SK-N-SH treated with all-trans-retinoic acid at 6 μM for 48 hours (cell line): ENCODE measurements at regions not wholly inside any gene's neighbourhood (a gene's known extent, or its start where the extent isn't known, plus 50 kb on each side); places are given as distances from the start of the nearest gene placed in this dataset.
A peak's percentile ranks its signal among the peaks of the same experiment; 100 is the strongest.

Experiments
- ATAC-seq: fragments of 200-7000 bp; cut with Tn5 transposase; 3 replicates; pipeline ENCODE4 v1.9.1; 2020; ENCODE audit warnings: mild to moderate bottlenecking, moderate library complexity
- ARNTL ChIP-seq: fragments of 450-650 bp; formaldehyde crosslinking; IDR thresholded peaks from 2 replicates; pipeline ENCODE4 v1.5.0; 2020; ENCODE audit warnings: low read depth, mild to moderate bottlenecking, moderate library complexity, borderline replicate concordance
- BACH2 ChIP-seq: fragments of 250-450 bp; sonication (Bioruptor Pico); IDR thresholded peaks from 2 replicates; pipeline ENCODE4 v1.9.0; 2021; ENCODE audit warnings: mild to moderate bottlenecking, borderline replicate concordance
- CREB5 ChIP-seq: fragments of 250-450 bp; sonication (Bioruptor Pico); IDR thresholded peaks from 2 replicates; pipeline ENCODE4 v1.5.1; 2020; ENCODE audit warnings: low read depth, mild to moderate bottlenecking, moderate library complexity
- CSRNP3 ChIP-seq: fragments of 250-450 bp; sonication (Bioruptor Pico); IDR thresholded peaks from 2 replicates; pipeline ENCODE4 v1.5.1; 2021; ENCODE audit warnings: mild to moderate bottlenecking, moderate library complexity
- ESRRG ChIP-seq: fragments of 250-450 bp; sonication (Bioruptor Pico); IDR thresholded peaks from 2 replicates; pipeline ENCODE4 v1.6.1; 2021; ENCODE audit warnings: mild to moderate bottlenecking
- GLIS3 ChIP-seq: fragments of 250-450 bp; sonication (Bioruptor Pico); IDR thresholded peaks from 2 replicates; pipeline ENCODE4 v1.5.0; 2020; ENCODE audit warnings: mild to moderate bottlenecking, moderate library complexity
- OSR1 ChIP-seq: fragments of 250-450 bp; sonication (Bioruptor Pico); IDR thresholded peaks from 2 replicates; pipeline ENCODE4 v1.8.0; 2022; ENCODE audit warnings: moderate library complexity, mild to moderate bottlenecking, inconsistent platforms
- PPARA ChIP-seq: fragments of 250-450 bp; sonication (Bioruptor Pico); IDR thresholded peaks from 2 replicates; pipeline ENCODE4 v1.5.0; 2020; ENCODE audit warnings: mild to moderate bottlenecking, borderline replicate concordance
- RARB ChIP-seq: fragments of 250-450 bp; sonication (Bioruptor Pico); IDR thresholded peaks from 2 replicates; pipeline ENCODE4 v1.8.0; 2021; ENCODE audit warnings: mild to moderate bottlenecking, moderate library complexity
- SNAI2 ChIP-seq: fragments of 250-450 bp; sonication (Bioruptor Pico); IDR thresholded peaks from 2 replicates; pipeline ENCODE4 v1.5.0; 2020; ENCODE audit warnings: mild to moderate bottlenecking, moderate library complexity
- TCF4 ChIP-seq: fragments of 250-450 bp; sonication (Bioruptor Pico); IDR thresholded peaks from 2 replicates; pipeline ENCODE4 v1.8.0; 2021; ENCODE audit warnings: mild to moderate bottlenecking, moderate library complexity, borderline replicate concordance
- TOX ChIP-seq: fragments of 250-450 bp; sonication (Bioruptor Pico); IDR thresholded peaks from 2 replicates; pipeline ENCODE4 v1.8.0; 2021; ENCODE audit warnings: mild to moderate bottlenecking, moderate library complexity, borderline replicate concordance
- ZC3H10 ChIP-seq: fragments of 250-450 bp; sonication (Bioruptor Pico); IDR thresholded peaks from 2 replicates; pipeline ENCODE4 v1.5.1; 2021; ENCODE audit warnings: mild to moderate bottlenecking, moderate library complexity
- ZFP3 ChIP-seq: fragments of 250-450 bp; sonication (Bioruptor Pico); IDR thresholded peaks from 2 replicates; pipeline ENCODE4 v1.5.0; 2020; ENCODE audit warnings: mild to moderate bottlenecking, moderate library complexity
- ZFP30 ChIP-seq: fragments of 450-650 bp; formaldehyde crosslinking; IDR thresholded peaks from 2 replicates; pipeline ENCODE4 v1.5.0; 2022; ENCODE audit warnings: mild to moderate bottlenecking, moderate library complexity
- ZNF565 ChIP-seq: fragments of 450-650 bp; formaldehyde crosslinking; conservative IDR thresholded peaks from 2 replicates; pipeline ENCODE4 v1.5.0; 2020; ENCODE audit warnings: low read depth, mild to moderate bottlenecking, moderate library complexity
- ZNF70 ChIP-seq: fragments of 450-650 bp; formaldehyde crosslinking; IDR thresholded peaks from 2 replicates; pipeline ENCODE4 v1.5.0; 2020; ENCODE audit warnings: mild to moderate bottlenecking, moderate library complexity
- TF ChIP-seq, protein P1 (sequence below): fragments of 250-450 bp; sonication (Bioruptor Pico); IDR thresholded peaks from 2 replicates; pipeline ENCODE4 v1.5.0; 2020; ENCODE audit warnings: mild to moderate bottlenecking, moderate library complexity
- TF ChIP-seq, protein P2 (sequence below): fragments of 250-450 bp; sonication (Bioruptor Pico); IDR thresholded peaks from 2 replicates; pipeline ENCODE4 v1.8.0; 2020; ENCODE audit warnings: mild to moderate bottlenecking, moderate library complexity, borderline replicate concordance
- TF ChIP-seq, protein P3 (sequence below): fragments of 250-450 bp; sonication (Bioruptor Pico); IDR thresholded peaks from 2 replicates; pipeline ENCODE4 v1.8.0; 2021; ENCODE audit warnings: low read depth, mild to moderate bottlenecking, moderate library complexity, borderline replicate concordance

DNA sequence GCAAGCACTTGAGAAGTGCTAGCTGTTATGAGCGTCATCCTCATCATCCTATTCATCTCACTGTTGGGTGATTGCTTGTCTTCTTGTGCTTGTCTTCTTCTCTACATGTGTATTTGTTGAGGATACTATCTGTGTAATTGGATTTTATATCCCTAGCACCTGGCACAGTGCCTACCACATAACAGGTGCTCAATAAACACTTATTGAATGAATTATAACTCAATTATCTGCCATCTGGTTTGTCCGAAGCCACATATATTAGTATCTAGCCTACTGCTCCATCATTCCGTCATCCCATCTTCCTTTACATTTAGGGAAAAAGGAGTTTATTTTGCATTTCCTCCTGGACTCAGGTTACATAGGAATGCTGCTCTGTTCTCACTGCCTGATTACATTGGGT lies 330.4 kb upstream of the ETAA1 start:
- TF ChIP-seq SNAI2 (CRISPR knock-in tag) (peak; percentile 96), ARNTL (CRISPR knock-in tag) (no peak), BACH2 (CRISPR knock-in tag) (no peak), TCF4 (CRISPR knock-in tag) (peak; percentile 76; the same call in 1 of the 2 replicates)
- ATAC-seq: no peak

DNA sequence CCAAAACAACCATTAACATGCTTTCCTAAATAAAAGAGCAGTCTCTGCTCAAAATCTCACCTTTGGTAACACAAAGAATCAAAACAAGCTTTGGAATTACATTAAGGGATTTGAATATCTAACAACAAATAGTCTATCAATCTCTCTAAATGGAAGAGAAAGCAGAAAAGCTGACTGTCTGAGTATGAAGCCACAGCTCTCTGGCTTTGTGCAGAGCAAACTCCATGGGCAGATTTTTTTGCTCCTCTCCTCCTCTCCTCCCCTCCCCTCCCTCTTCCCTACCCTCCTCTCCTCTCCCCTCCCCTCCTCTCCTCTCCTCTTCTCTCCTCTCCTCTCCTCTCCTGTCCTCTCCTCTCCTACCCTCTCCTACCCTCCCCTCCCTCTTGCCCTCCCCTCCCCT lies 329.5 kb upstream of the ETAA1 start:
- TF ChIP-seq BACH2 (CRISPR knock-in tag) (no peak), PPARA (CRISPR knock-in tag) (no peak), TOX (CRISPR knock-in tag) (no peak), RARB (CRISPR knock-in tag) (no peak), ZNF565 (no peak), ZFP3 (no peak), OSR1 (CRISPR knock-in tag) (no peak), ZNF70 (CRISPR knock-in tag) (no peak), SNAI2 (CRISPR knock-in tag) (no peak), ZC3H10 (no peak), GLIS3 (CRISPR knock-in tag) (no peak), CSRNP3 (CRISPR knock-in tag) (no peak), ESRRG (CRISPR knock-in tag) (no peak), ARNTL (CRISPR knock-in tag) (no peak), ZFP30 (CRISPR knock-in tag) (no peak)
- TF ChIP-seq, protein P1, sequence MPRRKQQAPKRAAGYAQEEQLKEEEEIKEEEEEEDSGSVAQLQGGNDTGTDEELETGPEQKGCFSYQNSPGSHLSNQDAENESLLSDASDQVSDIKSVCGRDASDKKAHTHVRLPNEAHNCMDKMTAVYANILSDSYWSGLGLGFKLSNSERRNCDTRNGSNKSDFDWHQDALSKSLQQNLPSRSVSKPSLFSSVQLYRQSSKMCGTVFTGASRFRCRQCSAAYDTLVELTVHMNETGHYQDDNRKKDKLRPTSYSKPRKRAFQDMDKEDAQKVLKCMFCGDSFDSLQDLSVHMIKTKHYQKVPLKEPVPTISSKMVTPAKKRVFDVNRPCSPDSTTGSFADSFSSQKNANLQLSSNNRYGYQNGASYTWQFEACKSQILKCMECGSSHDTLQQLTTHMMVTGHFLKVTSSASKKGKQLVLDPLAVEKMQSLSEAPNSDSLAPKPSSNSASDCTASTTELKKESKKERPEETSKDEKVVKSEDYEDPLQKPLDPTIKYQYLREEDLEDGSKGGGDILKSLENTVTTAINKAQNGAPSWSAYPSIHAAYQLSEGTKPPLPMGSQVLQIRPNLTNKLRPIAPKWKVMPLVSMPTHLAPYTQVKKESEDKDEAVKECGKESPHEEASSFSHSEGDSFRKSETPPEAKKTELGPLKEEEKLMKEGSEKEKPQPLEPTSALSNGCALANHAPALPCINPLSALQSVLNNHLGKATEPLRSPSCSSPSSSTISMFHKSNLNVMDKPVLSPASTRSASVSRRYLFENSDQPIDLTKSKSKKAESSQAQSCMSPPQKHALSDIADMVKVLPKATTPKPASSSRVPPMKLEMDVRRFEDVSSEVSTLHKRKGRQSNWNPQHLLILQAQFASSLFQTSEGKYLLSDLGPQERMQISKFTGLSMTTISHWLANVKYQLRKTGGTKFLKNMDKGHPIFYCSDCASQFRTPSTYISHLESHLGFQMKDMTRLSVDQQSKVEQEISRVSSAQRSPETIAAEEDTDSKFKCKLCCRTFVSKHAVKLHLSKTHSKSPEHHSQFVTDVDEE (CRISPR knock-in tag): no peak

GRCh38 chr2:67070826-67071225 lies 326.3 kb upstream of the ETAA1 start:
- no peak for TF ChIP-seq PPARA (CRISPR knock-in tag)
- no peak for TF ChIP-seq RARB (CRISPR knock-in tag)
- TF ChIP-seq, all 23 proteins: peak for 0
- ATAC-seq: no peak

More for the DNA sequence above, 329.5 kb upstream of the ETAA1 start:
- ATAC-seq: no peak

DNA sequence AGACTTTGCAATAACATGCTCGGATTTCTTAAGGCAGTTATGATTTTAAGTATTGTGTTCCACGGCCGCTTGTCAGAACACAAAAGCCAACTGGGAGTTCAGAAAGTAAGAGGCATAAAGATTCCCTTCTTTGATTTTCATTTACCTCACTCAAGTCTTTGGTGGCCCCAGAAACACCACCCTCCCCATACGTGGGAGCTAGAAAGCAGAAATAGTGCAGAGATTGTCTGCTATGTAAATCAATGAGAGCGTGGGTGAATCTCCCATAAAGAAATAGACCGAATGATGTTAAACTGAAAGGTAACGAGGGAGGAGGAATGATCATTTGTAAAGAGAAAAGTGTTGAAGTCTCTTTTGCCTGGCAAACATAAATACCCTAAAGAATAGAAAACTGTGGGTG lies 322.1 kb upstream of the ETAA1 start:
- ATAC-seq: no peak
- TF ChIP-seq TCF4 (CRISPR knock-in tag): no peak

GRCh38 chr2:67075530-67076238 lies 321.4 kb upstream of the ETAA1 start:
- no peak for ATAC-seq
- TF ChIP-seq ARNTL (CRISPR knock-in tag): no peak
- TF ChIP-seq, protein P2, sequence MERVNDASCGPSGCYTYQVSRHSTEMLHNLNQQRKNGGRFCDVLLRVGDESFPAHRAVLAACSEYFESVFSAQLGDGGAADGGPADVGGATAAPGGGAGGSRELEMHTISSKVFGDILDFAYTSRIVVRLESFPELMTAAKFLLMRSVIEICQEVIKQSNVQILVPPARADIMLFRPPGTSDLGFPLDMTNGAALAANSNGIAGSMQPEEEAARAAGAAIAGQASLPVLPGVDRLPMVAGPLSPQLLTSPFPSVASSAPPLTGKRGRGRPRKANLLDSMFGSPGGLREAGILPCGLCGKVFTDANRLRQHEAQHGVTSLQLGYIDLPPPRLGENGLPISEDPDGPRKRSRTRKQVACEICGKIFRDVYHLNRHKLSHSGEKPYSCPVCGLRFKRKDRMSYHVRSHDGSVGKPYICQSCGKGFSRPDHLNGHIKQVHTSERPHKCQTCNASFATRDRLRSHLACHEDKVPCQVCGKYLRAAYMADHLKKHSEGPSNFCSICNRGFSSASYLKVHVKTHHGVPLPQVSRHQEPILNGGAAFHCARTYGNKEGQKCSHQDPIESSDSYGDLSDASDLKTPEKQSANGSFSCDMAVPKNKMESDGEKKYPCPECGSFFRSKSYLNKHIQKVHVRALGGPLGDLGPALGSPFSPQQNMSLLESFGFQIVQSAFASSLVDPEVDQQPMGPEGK (CRISPR knock-in tag): no peak
- no peak for TF ChIP-seq RARB (CRISPR knock-in tag)
- TF ChIP-seq ZNF565: no peak
- TF ChIP-seq ZNF70 (CRISPR knock-in tag): no peak
- TF ChIP-seq OSR1 (CRISPR knock-in tag): no peak
- no peak for TF ChIP-seq ZC3H10
- TF ChIP-seq BACH2 (CRISPR knock-in tag): no peak
- no peak for TF ChIP-seq PPARA (CRISPR knock-in tag)
- no peak for TF ChIP-seq ESRRG (CRISPR knock-in tag)
- TF ChIP-seq TCF4 (CRISPR knock-in tag): no peak
- TF ChIP-seq ZFP30 (CRISPR knock-in tag): no peak
- TF ChIP-seq CREB5 (CRISPR knock-in tag): no peak
- TF ChIP-seq, protein P3, sequence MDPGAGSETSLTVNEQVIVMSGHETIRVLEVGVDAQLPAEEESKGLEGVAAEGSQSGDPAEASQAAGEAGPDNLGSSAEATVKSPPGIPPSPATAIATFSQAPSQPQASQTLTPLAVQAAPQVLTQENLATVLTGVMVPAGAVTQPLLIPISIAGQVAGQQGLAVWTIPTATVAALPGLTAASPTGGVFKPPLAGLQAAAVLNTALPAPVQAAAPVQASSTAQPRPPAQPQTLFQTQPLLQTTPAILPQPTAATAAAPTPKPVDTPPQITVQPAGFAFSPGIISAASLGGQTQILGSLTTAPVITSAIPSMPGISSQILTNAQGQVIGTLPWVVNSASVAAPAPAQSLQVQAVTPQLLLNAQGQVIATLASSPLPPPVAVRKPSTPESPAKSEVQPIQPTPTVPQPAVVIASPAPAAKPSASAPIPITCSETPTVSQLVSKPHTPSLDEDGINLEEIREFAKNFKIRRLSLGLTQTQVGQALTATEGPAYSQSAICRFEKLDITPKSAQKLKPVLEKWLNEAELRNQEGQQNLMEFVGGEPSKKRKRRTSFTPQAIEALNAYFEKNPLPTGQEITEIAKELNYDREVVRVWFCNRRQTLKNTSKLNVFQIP (CRISPR knock-in tag): no peak
- TF ChIP-seq, protein P1 (CRISPR knock-in tag): no peak
